Stomach (tissue), 4 donors: ENCODE measurements at regions not wholly inside any gene's neighbourhood (a gene's known extent, or its start where the extent isn't known, plus 50 kb on each side); places are given as distances from the start of the nearest gene placed in this dataset.

ENCODE experiments used
- CTCF ChIP-seq, 7 experiments: fragments of 450-650 bp in 4 of 7; fragments of 200-600 bp in 3 of 7; sonication (generic) in 3 of 7; IDR thresholded peaks; one replicate each; pipeline ENCODE4 v1.5.1; 2016 to 2019; ENCODE audit warnings: antibody characterized with exemption in 7 of 7, control low read depth in 2 of 7, mild to moderate bottlenecking in 1 of 7
- POLR2A ChIP-seq, 4 donors: fragments of 450-650 bp; IDR thresholded peaks; one replicate each; pipeline ENCODE4 v1.6.1; 2016; ENCODE audit warnings: antibody characterized with exemption in 4 of 4, control low read depth in 2 of 4, mild to moderate bottlenecking in 1 of 4, moderate library complexity in 1 of 4
- POLR2AphosphoS5 ChIP-seq, 3 donors: sonication (generic); formaldehyde crosslinking; IDR thresholded peaks; one replicate each; pipeline ENCODE4 v1.6.1; 2016; ENCODE audit warnings: antibody characterized with exemption in 3 of 3

GRCh38 chr17:73738751-73739575, 94.7 kb upstream of the SDK2 start:
- no peak for TF ChIP-seq CTCF (IDR thresholded peaks at IDR 0.05)
- no peak for TF ChIP-seq POLR2A (IDR thresholded peaks at IDR 0.05)
- no peak for TF ChIP-seq POLR2AphosphoS5 (IDR thresholded peaks at IDR 0.05)
